GM21576 (cell line): ENCODE measurements at regions not wholly inside any gene's neighbourhood (a gene's known extent, or its start where the extent isn't known, plus 50 kb on each side); places are given as distances from the start of the nearest gene placed in this dataset.
"Not testable (repeated sequence)": the region's sequence is repeated elsewhere in the genome, so short reads cannot be mapped to it uniquely, and the experiment has no call there.

Experiments used
- ATAC-seq: cut with Tn5 transposase; IDR thresholded peaks from one replicate; pipeline ENCODE4 v1.9.1; 2021; ENCODE audit warnings: mild to moderate bottlenecking, moderate library complexity; ENCODE audit not compliant: unreplicated experiment

GRCh38 chr12:66774929-66775328 lies 96.1 kb upstream of the GRIP1 start:
- ATAC-seq = no peak

GRCh38 chr12:66775871-66776270 lies 97.0 kb upstream of the GRIP1 start:
- no peak for ATAC-seq

- peak; percentile 96 for ATAC-seq
Observed at GRCh38 chr12:66776974-66777373, 98.1 kb upstream of the GRIP1 start.

- no peak for ATAC-seq
Observed at GRCh38 chr12:66779466-66779865, 100.6 kb upstream of the GRIP1 start.

- ATAC-seq = no peak
Observed at GRCh38 chr12:66786531-66787308, 107.8 kb upstream of the GRIP1 start.

- ATAC-seq = no peak
Observed at GRCh38 chr12:66799551-66799950, 120.7 kb upstream of the GRIP1 start.

- ATAC-seq = no peak
Observed at GRCh38 chr12:66800046-66800445, 121.2 kb upstream of the GRIP1 start.

GRCh38 chr12:66803930-66804329 lies 125.1 kb upstream of the GRIP1 start:
- ATAC-seq = no peak

GRCh38 chr12:66804563-66804974 lies 125.7 kb upstream of the GRIP1 start:
- no peak for ATAC-seq

GRCh38 chr12:66808606-66809005 lies 129.7 kb upstream of the GRIP1 start:
- ATAC-seq = no peak

GRCh38 chr12:66813137-66813892 lies 134.4 kb upstream of the GRIP1 start:
- no peak for ATAC-seq

GRCh38 chr12:66819587-66819986 lies 140.7 kb upstream of the GRIP1 start:
- ATAC-seq = no peak

- ATAC-seq = no peak
Observed at GRCh38 chr12:66822961-66823360, 144.1 kb upstream of the GRIP1 start.

GRCh38 chr12:66823857-66824570 lies 145.1 kb upstream of the GRIP1 start:
- ATAC-seq = no peak

GRCh38 chr12:66825921-66826320 lies 147.0 kb upstream of the GRIP1 start:
- not testable (repeated sequence) for ATAC-seq

- no peak for ATAC-seq
Observed at GRCh38 chr12:66829660-66830325, 150.9 kb upstream of the GRIP1 start.

GRCh38 chr12:66831495-66831894 lies 152.6 kb upstream of the GRIP1 start:
- no peak for ATAC-seq

- ATAC-seq = no peak
Observed at GRCh38 chr12:66832997-66833396, 154.1 kb upstream of the GRIP1 start.

GRCh38 chr12:66836623-66837310 lies 157.9 kb upstream of the GRIP1 start:
- no peak for ATAC-seq

GRCh38 chr12:66837311-66837627 lies 158.4 kb upstream of the GRIP1 start:
- ATAC-seq = no peak

GRCh38 chr12:66838366-66838765 lies 159.5 kb upstream of the GRIP1 start:
- no peak for ATAC-seq
